Osteocyte (in vitro differentiated cells): ENCODE measurements at regions not wholly inside any gene's neighbourhood (a gene's known extent, or its start where the extent isn't known, plus 50 kb on each side); places are given as distances from the start of the nearest gene placed in this dataset.

Experiments used
- DNase-seq: peaks from one replicate; pipeline ENCODE4 v3.0.0; 2021; ENCODE audit warnings: mixed read lengths; ENCODE audit not compliant: unreplicated experiment; ENCODE audit errors: extremely low spot score
- H3K27ac Mint-ChIP-seq: one replicate; pipeline ENCODE4 v1.8.0; 2021; ENCODE audit warnings: mild to moderate bottlenecking, mixed read lengths; ENCODE audit not compliant: unreplicated experiment
- H3K27me3 Mint-ChIP-seq: one replicate; pipeline ENCODE4 v1.8.0; 2021; ENCODE audit warnings: mixed read lengths; ENCODE audit not compliant: unreplicated experiment
- H3K36me3 Mint-ChIP-seq: one replicate; pipeline ENCODE4 v1.8.0; 2021; ENCODE audit warnings: mixed read lengths; ENCODE audit not compliant: unreplicated experiment
- H3K4me1 Mint-ChIP-seq: one replicate; pipeline ENCODE4 v1.8.0; 2021; ENCODE audit warnings: mixed read lengths; ENCODE audit not compliant: unreplicated experiment
- H3K4me3 Mint-ChIP-seq: one replicate; pipeline ENCODE4 v1.8.0; 2021; ENCODE audit warnings: mild to moderate bottlenecking, moderate library complexity, mixed read lengths; ENCODE audit not compliant: unreplicated experiment
- H3K9me3 Mint-ChIP-seq: one replicate; pipeline ENCODE4 v1.8.0; 2021; ENCODE audit warnings: mixed read lengths; ENCODE audit not compliant: unreplicated experiment
- CTCF ChIP-seq: fragments of 200-600 bp; sonication (generic); IDR thresholded peaks from 2 replicates; pipeline ENCODE4 v1.5.0; 2021; ENCODE audit warnings: antibody characterized with exemption, mild to moderate bottlenecking, moderate library complexity

GRCh38 chr4:116866106-116866505 lies 219.3 kb downstream of the TRAM1L1 start:
- no peaks in the 10 kb centered on the region for H3K27me3 Mint-ChIP-seq
- H3K27ac Mint-ChIP-seq = no peak overlapping the region
- no peak overlapping the region for H3K4me3 Mint-ChIP-seq
- H3K36me3 Mint-ChIP-seq = no peaks in the 10 kb centered on the region
- DNase-seq = no peak
- H3K9me3 Mint-ChIP-seq = no peaks in the 10 kb centered on the region
- no peaks in the 10 kb centered on the region for H3K4me1 Mint-ChIP-seq
- TF ChIP-seq CTCF = no peak

GRCh38 chr4:116862592-116862991 lies 222.8 kb downstream of the TRAM1L1 start:
- Mint-ChIP-seq H3K27ac (no peak overlapping the region), H3K9me3 (no peaks in the 10 kb centered on the region), H3K27me3 (no peaks in the 10 kb centered on the region), H3K4me3 (no peak overlapping the region), H3K4me1 (no peaks in the 10 kb centered on the region), H3K36me3 (no peaks in the 10 kb centered on the region)
- no peak for DNase-seq
- no peak for TF ChIP-seq CTCF

- H3K4me3 Mint-ChIP-seq = no peak overlapping the region
- H3K27ac Mint-ChIP-seq = no peak overlapping the region
- no peak for TF ChIP-seq CTCF
These were observed 224.5 kb downstream of the TRAM1L1 start for GRCh38 chr4:116860891-116861290.

GRCh38 chr4:116849620-116850019 lies 235.8 kb downstream of the TRAM1L1 start:
- Mint-ChIP-seq H3K9me3 (no peaks in the 10 kb centered on the region), H3K4me3 (no peak overlapping the region), H3K4me1 (no peaks in the 10 kb centered on the region), H3K36me3 (no peaks in the 10 kb centered on the region), H3K27ac (no peak overlapping the region), H3K27me3 (peaks cover 3% of the 10 kb centered on the region)
- DNase-seq = no peak
- peak; percentile 26 for TF ChIP-seq CTCF

More at GRCh38 chr4:116860891-116861290, 224.5 kb downstream of the TRAM1L1 start:
- no peaks in the 10 kb centered on the region for H3K27me3 Mint-ChIP-seq
- no peaks in the 10 kb centered on the region for H3K4me1 Mint-ChIP-seq
- H3K36me3 Mint-ChIP-seq = no peaks in the 10 kb centered on the region
- no peak for DNase-seq
- H3K9me3 Mint-ChIP-seq = no peaks in the 10 kb centered on the region

- no peaks in the 10 kb centered on the region for H3K9me3 Mint-ChIP-seq
- DNase-seq = no peak
- H3K27ac Mint-ChIP-seq = no peak overlapping the region
- no peaks in the 10 kb centered on the region for H3K4me1 Mint-ChIP-seq
- no peak overlapping the region for H3K4me3 Mint-ChIP-seq
- TF ChIP-seq CTCF = no peak
- no peaks in the 10 kb centered on the region for H3K36me3 Mint-ChIP-seq
- peaks cover 3% of the 10 kb centered on the region for H3K27me3 Mint-ChIP-seq
These were observed 237.8 kb downstream of the TRAM1L1 start for GRCh38 chr4:116847616-116848015.
